Limb (tissue), 2 donors: ENCODE measurements at regions not wholly inside any gene's neighbourhood (a gene's known extent, or its start where the extent isn't known, plus 50 kb on each side); places are given as distances from the start of the nearest gene placed in this dataset.
"Not testable (repeated sequence)": the region's sequence is repeated elsewhere in the genome, so short reads cannot be mapped to it uniquely, and the experiment has no call there.

Experiments used
- DNase-seq, 2 donors: peaks; one replicate each; pipeline ENCODE4 v3.0.0-alpha.2; 2016; ENCODE audit errors: extremely low spot score in 2 of 2

DNA sequence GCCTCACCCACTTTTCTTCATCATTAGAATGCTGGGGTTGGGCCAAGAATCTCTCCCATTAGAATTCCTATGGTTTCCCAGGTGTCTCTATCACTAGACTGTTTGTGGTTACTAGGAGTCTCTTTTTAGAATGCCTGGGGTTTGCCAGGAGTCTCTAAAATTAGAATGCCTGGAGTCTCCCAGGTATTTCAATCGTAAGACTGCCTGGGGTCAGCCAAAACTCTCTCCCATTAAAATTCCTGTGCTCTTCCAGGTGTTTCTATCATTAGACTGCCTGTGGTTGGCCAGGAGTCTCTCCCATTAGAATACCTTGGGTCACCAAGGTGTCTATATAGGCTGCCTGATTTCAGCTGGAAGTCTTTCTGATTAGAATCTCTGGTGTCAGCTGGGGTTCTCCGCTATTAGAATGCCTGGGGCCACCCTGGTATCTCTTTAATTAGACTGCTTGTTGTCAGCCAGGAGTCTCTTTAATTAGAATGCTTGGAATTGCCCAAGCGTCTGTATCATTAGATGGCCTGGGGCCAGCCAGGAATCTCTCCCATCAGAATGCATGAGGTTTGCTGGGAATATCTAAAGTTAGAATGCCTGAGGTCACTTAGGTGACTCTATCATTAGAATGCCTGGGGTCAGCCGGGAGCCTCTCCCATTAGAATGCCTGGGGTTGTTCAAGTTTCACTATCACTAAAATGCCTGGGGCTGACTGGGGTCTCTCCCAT is 1479.2 kb downstream of the UQCRFS1 start:
- no peak for DNase-seq

DNA sequence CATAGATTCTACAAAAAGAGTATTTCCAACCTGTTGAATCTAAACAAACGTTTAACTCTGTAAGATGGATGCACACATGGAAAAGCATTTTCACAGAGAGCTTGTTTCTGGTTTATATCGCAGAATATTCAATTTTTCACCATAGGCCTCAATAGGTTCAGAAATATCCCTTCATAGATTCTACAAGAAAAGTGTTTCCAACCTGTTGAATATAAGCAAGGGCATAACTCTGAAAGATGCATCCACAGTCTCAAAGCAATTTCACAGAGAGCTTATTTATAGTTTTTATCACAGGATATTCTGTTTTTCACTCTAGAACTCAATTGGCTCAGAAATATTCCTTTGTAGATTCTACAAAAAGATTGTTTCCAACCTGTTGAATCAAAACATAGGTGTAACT is 1483.6 kb downstream of the UQCRFS1 start:
- DNase-seq = no peak

DNA sequence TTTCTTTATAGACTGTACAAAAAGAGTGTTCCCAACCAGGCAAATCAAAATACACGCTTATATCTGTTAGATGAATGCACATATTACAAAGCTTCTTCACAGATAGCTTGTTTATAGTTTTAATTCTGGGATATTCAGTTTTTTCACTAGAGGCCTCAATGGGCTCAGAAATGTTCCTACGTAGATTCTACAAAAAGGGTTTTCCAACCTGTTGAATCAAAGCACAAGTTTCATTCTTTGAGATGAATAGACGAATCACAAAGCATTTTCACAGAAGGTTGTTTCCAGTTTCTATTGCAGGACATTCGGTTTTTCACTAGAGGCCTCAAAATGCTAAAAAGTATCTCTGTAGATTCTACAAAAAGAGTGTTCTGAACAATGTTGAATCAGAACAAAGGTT is 1490.3 kb downstream of the UQCRFS1 start:
- no peak for DNase-seq

GRCh38 chr19:27720155-27720554 is 1492.8 kb downstream of the UQCRFS1 start:
- DNase-seq = no peak

- no peak for DNase-seq
Observed at GRCh38 chr19:27719034-27719433, 1493.9 kb downstream of the UQCRFS1 start.

DNA sequence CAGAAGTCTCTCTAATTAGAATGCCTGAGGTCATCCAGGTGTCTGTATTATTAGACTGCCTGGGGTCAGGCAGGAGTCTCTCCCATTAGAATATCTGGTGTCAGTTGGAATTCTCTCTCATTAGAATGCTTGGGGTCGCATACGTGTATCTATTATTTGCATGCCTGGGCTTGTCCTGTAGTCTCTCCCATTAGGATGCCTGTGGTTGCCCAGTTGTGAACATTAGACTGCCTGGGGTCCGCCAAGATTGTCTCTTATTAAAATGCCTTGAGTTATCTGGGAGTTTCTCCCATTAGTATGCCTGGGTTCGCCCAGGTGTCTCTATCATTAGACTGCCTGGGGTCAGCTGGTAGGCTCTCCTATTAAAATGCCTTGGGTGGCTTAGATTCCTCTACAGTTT is 1494.7 kb downstream of the UQCRFS1 start:
- DNase-seq = no peak

DNA sequence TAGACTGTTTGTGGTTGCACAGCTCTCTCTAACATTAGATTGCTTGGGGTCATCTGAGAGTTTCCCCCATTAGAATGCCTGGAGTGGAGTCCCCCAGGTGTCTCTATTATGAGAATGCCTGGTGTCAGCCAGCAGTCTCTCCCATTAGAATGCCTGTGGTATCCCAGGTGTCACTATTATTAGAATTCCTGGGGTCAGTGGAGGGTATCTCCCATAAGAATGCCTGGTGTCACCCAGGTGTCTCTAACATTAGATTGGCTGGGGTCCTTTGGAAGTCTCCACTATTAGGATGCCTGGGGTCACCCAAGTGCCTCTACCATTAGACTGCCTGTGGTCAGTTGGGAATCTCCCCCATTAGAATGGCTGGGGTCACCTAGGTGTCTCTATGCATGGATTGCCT is 1495.1 kb downstream of the UQCRFS1 start:
- DNase-seq = no peak

- no peak for DNase-seq
Observed at GRCh38 chr19:27716922-27717321, 1496.0 kb downstream of the UQCRFS1 start.

- no peak for DNase-seq
Observed at GRCh38 chr19:27714857-27715256, 1498.1 kb downstream of the UQCRFS1 start.

DNA sequence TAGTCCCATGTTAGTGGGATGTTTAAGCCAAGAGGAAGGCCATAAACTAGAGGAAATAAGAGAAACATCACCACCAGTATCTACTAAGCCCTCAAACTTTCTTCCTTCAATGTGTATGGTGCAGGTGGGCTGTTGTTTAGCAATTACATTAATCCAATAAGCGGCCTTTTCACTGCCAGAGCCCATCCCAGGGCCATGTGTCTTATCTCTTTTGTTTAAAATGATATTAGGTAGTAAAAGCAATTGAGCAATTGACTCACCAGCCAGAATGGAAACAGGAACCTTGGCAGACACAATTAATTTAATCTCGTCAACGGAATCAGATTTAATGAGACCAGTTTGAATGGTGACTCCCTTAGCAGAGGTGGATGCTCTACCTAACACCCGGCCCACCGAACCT is 1503.5 kb downstream of the UQCRFS1 start:
- no peak for DNase-seq

DNA sequence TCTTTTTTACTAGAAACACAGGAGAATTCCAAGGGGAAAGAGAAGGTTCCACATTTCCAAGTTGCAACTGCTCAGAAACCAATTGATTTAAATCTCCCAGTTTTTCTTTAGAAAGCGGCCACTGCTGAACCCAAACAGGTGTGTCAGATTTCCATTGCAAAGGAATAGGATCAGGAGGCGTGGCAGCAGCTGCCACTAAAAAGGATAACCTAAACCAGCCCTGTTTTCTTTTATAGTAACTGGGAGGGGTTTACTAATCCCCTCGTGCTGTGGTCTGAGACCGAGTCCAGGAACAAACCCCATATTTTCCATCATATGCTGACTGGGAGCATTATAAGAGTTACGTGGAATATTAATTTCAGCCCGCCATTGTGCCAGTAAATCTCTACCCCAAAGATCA is 1504.0 kb downstream of the UQCRFS1 start:
- not testable (repeated sequence) for DNase-seq

- DNase-seq = not testable (repeated sequence)
Observed at GRCh38 chr19:27707026-27707425, 1505.9 kb downstream of the UQCRFS1 start.

GRCh38 chr19:27705896-27706295 is 1507.1 kb downstream of the UQCRFS1 start:
- DNase-seq = no peak

DNA sequence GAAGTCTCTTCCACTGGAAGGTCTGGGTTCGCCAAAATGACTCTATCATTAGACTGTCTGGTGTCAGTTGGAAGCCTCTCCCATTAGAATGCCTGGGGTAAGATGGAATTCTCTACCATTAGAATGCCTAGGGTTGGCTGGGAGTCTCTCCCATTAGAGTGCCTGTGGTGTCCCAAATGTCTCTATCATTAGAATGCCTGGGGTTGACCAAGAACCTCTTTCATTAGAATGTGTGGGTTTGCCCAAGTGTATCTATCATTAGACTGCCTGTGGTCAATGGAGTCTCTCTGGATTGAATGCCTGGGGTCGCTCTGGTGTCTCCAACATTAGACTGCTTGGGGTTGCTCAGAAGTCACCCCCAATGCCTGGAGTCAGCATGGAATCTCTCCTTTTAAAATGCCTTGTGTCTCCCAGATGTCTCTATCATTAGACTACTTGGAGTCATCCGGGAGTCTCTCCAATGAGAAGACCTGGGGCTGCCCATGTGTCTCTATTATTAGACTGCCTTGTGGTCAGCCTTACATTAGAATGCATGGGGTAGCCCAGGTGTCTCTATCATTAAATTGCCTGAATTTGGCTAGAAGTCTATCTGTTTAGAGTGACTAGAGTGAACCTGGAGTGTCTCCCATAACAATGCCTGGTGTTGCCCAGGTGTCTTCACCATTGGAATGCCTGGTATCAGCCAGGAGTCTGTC is 1518.4 kb downstream of the UQCRFS1 start:
- DNase-seq = no peak

GRCh38 chr19:27691991-27692390 is 1521.0 kb downstream of the UQCRFS1 start:
- no peak for DNase-seq

GRCh38 chr19:27689734-27690241 is 1523.2 kb downstream of the UQCRFS1 start:
- no peak for DNase-seq

- DNase-seq = no peak
Observed at GRCh38 chr19:27684293-27684692, 1528.7 kb downstream of the UQCRFS1 start.

DNA sequence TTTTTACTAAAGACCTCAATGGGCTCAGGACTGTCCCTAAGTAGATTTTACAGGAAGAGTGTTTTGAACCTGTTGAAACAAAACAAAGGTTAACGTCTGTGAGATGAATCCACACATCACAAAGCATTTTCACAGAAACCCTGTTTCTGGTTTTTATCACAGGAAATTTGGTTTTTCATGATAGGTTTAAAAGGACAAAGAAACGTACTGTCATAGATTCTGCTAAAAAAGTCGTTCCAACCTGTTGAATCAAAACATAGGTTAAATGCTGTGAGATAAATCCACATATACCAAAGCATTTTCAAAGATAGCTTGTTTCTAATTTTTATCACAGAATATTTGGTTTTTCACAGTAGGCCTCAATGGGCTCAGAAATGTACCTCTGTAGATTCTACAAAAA is 1531.0 kb downstream of the UQCRFS1 start:
- DNase-seq = no peak

DNA sequence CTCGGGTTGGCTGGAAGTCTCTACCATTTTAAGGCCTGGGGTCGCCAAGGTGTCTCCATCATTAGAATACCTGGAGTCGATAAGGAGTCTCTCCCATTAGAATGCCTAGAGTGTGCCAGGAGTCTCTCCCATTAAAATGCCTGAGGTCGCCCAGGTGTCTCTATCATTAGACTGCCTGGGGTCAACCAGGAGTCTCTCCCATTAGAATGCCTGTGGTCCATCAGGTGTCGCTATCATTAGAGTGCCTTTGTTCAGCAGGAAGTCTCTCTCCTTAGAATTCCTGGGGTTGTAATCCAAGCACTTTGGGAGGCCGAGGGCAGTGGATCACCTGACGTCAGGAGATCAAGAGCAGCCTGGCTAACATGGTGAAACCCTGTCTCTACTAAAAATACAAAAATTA is 1533.0 kb downstream of the UQCRFS1 start:
- DNase-seq = no peak

- no peak for DNase-seq
Observed at GRCh38 chr19:27679399-27679798, 1533.6 kb downstream of the UQCRFS1 start.

- DNase-seq = no peak
Observed at GRCh38 chr19:27676877-27677276, 1536.1 kb downstream of the UQCRFS1 start.

DNA sequence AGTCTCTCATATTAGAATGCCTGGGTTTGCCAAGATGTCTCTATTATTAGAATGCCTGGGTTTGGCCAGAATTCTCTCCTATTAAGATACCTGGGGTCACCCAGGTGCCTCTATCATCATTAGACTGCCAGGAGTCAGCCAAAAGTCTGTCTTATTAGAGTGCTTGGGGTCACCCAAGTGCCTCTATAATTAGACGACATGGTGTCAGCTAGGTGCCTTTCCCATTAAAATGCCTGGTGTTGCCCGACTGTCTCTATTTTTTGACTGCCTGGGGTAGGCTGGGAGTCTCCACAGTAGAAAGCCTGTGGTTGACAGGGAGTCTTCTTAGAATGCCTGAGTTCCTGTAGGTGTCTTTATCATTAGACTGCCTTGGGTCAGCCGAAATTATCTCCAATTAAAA is 1536.6 kb downstream of the UQCRFS1 start:
- DNase-seq = no peak

GRCh38 chr19:27675771-27676170 is 1537.2 kb downstream of the UQCRFS1 start:
- DNase-seq = no peak
